Renal cortical epithelial cell (primary cell): ENCODE measurements at regions not wholly inside any gene's neighbourhood (a gene's known extent, or its start where the extent isn't known, plus 50 kb on each side); places are given as distances from the start of the nearest gene placed in this dataset.

Experiments used
- DNase-seq: peaks from one replicate; pipeline ENCODE4 v3.0.0-alpha.2; 2011; ENCODE audit warnings: low read depth

DNA sequence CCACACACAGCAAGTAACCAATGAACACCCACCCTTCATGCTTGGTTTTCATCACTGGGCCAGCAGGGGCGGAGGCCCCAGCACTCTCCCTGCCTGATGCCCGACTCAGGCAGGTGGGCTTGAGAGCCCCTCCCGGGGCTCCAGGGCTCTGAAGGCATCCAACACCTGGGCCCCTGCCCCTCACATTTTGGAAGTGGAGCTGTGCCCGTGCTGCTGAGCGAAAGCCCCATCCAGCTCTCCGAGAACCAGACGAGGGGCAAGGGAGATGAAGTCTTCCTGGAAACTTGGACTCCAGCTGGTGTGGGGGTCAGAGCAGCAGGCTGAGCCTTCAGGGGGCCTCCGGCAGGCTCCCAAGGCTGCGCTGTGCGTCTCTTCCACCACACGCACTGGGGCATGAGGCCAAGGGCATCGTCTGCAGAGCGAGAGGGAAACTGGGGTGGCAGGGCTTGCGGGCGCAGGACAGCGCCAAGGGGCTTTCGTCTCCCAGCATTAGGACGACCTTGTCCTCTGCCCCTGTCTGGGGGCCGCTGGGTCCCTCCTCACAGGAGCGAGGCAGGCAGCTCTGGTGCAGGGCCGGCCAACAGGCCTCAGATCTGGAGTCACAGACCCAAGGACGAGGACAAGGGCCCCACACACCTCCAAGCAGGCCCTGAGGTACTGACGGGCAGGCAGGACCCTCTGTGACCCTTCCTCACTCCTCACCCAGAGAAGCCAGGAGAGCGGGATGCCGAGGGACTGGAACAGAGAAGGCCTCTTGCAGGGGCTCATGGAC lies 108.3 kb upstream of the FAM20C start:
- no peak for DNase-seq

DNA sequence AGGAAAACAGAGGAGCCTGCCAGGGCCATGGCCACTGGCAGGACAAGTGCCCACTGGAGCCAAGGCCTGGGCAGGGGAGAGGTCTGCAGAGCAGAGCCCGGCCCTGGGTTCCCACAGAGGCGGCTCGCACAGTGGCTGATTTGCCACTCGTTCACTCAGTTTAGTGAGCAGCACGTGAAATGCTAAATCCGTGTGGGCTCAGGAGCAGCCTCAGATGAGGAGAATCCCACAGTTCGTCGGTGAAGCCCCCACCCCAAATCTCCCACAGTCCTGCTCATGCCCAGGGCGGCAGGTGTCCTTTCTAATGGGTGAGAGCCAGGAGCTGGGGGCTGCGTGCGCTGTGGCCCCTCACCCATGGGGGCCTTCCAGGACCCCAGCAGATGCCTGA lies 107.7 kb upstream of the FAM20C start:
- no peak for DNase-seq

DNA sequence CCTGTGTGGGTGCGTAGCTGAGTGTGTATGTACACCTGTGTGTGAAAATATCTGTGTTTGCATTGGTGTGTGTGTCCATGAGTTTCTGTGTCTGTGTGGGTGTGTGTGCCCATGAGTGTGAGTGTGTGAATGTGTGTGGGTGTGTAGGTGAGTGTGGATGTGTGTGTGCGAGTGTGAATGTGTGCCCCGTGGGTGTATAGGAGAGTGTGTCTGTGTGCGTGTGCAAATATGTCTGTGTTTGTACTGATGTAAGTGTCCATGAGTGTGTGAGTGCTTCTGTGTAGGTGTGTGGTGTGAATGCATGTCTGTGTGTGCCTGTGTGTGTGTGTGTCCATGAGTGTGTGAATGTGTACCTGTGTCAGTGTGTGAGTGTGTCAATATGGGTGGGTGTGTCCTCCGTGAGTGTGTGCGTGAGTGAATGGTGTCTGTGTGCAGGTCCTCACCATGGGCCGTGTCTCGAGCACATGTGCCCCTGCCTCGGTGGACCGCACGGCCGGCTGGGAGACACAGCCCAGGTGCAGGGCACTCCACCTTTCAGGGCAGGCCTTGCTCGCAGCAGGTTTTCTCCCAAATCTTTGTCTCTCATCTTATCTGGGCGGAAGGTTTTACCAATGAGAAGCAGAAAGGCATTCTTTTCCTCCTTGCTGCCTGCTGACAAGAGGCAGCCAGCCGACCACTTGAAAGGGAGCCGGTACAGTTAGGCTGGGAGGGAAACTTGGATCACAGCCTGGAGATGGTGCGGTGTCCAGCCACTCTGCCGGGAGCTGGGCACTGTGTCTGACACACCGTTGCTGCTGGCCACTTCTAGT lies 107.1 kb upstream of the FAM20C start:
- DNase-seq: no peak

DNA sequence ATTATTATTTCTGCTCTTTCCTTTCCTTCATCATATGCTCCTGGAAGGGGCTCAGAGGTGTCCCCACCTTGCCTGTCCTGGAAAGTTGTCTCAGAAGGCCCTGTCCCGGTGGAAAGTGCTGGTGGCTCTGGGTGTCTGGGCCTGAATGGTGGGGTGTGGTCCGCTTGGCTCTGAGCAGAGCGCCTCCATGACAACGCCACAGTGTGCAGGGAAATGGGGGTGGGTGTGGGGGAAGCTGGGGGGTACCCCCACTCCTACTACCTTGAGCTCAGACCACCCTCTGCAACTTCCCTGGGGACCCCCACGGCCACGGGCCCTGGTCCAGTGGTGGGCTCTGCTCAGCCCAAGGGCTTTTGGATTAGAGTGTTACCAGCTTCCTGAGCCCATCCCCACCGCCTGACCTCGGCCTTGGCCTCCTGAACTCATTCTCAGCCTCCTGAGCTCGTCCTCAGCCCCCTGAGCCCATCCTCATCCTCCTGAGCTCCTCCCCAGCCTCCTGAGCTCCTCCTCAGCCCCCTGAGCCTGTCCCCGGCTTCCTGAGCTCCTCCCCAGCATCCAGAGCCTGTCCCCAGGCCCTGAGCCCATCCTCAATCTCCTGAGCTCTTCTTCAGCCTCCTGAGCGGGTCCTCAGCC lies 106.4 kb upstream of the FAM20C start:
- DNase-seq: no peak

DNA sequence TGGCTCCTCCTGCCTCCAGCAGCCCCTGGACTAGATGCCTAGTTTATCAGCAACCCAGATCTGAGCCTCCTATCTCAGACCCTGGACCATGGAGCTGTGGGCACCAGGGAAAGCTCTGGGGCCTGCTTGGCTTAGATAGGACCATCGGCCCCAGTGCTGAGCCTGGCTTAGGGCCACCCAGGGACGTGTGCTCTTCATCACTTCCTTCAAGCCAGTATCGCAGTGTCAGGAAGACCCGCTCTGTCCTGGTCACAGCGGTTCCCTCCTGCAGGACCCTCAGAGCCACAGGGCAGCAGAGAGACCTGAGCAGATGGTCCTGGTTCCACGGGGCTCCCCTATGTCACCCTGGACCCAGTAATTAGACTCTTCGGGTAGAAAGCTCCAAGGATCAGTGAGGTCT lies 105.7 kb upstream of the FAM20C start:
- no peak for DNase-seq

DNA sequence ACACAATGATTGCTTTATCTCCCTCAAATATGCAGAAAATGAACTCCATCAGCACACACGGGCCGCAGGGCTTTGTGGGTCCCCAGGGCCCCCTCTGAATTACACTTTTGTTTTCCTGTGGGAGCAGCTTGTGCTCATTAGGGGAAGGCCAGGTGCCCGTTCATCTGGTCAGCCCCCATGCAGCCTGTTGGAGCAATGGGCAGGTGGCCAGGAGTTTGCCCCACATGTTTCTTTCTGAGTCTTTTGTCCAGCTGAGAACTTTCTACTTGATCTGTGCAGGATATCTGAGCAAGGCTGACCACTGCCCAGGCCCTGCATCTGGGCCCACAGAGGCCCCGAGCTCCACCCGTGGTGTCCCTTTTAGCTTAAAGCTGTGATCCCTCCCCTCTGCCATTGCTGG lies 105.3 kb upstream of the FAM20C start:
- DNase-seq: no peak

DNA sequence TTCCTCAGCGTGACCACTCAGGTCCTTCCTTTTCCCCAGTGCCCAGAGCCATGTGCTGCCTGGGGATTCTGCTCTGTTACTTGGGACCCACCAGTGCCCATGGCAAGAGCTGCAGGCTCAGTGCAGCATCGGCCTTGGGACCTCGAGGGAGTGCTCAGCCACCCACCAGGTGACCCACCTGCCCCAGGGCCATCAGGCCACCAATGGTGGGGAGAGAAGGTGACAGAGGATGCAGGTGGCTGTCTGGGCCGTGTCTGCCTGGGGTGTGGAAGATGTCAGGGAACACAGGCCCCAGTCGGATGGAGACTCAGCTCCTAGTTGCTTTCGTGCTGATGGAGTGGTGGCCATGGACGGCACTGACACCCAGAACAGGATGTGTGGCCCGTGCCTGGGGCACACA lies 104.7 kb upstream of the FAM20C start:
- no peak for DNase-seq

DNA sequence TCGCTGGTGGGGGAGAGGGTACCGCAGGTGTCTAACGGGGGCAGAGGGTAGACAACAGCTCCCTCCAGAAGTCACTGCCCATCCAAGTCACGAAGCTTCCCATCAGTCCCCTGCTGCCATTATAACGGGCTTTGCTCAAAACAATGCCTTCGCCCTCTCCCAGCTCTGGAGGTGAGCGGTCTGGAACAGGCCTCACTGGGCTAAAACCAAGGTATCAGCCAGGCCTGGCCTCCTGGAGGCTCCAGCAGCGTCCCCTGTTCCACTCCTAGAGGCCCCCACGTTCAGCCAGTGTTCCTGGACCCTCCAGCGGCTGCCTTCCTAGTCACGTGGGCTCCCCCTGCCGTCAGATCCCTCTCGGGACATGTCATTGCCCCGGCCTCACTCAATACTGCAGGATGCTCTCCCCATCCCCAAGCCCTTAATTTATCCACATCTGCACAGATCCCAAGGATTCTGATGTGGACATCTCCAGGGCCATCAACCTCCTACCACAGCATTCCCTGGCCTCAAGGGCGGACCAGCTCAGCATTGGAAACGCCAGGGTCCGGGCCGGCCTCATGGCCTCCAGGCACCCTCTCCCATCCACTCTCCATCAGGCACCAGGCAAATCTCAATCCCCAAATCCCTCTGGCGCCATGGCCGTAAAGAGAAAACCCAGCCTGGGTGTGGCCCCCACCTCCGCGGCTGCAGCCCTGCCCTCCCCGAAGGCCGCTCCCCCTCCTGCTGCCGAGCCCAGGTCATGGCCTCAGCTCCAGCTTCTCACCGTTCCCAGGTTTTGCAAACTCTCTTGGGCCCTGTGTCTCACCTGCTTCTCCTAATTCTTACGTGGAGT lies 104.1 kb upstream of the FAM20C start:
- no peak for DNase-seq

DNA sequence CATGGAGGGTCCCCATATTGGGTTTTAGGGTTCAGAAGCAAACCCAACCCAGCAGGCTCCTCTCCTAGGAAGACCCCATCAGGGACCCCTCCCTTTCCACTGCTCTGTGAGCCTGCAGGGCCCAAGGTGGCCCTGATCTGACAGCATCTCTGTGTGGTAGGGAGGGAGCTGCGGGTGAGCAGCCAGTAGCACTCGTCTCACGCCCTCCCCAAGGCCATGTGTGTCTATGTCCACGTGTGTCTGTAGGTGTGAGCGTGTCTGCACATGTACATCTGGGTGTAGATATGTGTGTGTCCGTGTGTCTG lies 103.5 kb upstream of the FAM20C start:
- DNase-seq: no peak

DNA sequence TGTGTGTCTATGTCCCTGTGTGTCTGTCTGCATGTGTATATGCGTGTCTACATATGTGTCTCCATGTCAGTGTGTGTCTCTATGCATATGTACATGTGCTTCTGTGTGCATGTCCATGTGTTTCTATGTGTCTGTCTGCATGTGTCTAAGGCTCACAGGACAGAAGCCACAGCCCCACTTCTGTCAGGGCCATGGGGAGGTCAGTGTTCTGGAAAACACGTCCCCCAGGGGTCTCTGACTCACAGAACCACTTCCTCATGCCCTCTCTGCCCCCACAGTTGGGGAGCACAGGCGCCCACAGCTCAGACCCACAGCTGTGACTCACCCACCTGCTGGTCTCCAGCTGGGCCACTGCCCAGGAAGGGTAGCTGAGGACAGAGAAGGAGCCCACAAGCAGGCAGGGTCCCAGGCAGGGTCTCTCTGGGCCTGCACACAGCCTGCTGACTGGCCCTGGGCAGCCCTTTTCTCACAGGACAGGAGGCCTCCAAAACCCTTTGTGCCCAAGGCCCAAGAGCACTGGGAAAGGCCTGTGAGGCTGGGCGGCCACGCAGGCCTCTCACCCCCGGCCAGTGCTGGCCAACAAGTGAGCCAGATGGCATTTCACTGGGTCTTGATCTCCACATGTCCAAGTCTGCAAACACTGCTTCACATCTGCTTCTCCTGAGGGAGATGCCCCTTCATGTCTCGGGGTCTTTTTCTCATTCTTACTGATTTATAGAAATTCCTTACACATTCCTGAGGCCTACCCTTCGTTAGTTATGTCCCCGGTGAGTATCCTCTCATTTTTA lies 102.9 kb upstream of the FAM20C start:
- peak; percentile 96 for DNase-seq

DNA sequence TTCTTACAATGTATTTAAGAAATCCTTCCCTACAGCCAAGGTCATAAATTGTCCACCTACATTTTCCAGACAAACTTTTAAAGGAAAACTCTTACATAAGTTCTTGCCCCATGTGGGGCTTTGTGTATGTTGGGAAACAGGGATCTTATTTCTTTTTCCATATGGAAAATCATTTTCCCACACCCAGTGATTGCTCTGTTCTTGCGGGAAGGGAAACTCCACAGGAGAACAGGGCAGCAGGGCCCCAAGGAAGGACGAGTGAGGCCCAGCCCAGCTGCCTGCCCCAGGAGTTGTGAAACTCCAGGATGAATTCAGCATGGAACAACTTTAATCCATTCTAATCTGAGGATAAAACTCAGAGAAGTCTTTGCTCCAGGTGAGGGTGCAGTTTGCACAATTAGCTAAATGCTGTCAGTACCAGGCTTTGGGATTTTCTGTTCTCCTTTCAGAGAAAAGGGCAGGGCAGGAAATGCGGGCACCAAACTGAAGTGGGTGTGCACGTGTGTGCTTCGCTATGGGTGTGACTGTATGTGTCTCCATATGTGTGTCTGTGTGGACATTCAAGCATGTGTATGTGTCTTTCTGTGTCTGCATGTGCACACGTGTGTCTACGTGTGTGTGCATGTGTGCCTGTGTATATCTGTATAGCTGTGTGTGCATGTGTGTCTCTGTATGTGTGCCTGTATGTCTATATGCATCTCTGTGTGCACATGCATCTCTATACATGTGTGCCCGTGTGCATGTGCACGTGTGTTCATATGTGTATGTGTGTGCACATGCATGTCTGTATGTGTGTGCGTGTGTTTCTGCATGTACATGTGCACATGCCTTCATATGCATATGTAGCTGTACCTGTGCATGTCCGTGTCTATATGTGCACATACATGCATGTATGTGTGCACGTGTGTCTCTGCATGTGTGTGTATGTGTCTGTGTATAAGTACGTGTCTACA lies 102.0 kb upstream of the FAM20C start:
- peak; percentile 70 for DNase-seq

DNA sequence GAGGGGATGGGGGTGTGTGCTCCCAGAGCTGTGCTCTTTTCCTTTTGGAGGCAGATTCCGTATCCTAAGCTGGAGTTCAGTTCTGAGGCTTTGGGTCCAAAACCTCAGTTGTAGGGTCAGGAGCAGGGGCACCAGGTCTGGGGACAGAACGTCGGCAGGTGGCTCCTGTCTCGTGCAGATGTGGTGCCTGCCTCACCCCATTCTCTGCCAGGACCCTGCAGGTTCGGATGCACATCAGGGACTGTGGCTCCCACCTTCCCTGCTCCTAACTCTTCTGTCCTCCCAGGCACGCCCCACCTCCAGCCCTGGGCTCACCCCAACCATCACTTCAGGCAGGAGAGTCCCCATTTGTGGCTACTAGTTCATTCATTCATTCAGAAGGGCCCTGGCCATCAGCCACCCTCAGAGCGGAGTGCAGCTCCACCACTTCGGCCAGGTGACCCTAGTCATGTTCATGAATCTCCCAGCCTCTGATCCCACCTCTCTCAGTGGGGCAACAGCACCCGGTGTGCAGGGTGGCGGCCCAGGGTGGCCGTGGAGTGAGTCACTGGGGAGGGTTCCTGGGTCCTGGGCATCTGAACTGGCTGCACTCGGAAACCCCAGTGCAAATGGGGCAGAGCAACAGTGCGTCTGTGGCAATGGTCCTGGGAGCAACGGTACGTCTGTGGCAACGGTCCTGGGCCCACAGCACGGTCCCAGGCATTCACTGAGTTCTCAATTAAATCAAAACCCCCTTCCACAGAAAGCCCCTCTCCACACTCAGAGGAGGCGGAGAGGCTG lies 100.8 kb upstream of the FAM20C start:
- no peak for DNase-seq

DNA sequence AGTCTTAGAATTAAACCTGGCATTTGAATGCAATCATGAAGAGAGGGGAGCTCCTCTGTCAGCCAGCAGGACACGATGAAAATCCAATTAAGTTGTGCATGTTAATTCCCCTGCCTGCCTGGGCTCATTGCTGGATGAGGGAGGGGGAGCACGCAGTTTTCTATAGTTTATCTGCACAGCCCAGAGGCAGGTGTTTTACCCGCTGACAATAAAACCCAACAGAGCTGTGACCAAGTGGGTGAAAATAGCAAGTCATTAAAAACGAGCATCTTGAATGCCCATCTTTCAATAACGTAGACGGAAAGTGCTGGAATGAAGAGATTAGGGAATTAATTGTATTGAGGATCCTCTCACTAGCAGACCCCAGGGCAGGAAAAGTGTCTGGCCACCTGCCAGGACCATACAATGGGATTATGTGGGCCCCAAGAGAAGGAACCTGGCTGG lies 100.1 kb upstream of the FAM20C start:
- DNase-seq: no peak

DNA sequence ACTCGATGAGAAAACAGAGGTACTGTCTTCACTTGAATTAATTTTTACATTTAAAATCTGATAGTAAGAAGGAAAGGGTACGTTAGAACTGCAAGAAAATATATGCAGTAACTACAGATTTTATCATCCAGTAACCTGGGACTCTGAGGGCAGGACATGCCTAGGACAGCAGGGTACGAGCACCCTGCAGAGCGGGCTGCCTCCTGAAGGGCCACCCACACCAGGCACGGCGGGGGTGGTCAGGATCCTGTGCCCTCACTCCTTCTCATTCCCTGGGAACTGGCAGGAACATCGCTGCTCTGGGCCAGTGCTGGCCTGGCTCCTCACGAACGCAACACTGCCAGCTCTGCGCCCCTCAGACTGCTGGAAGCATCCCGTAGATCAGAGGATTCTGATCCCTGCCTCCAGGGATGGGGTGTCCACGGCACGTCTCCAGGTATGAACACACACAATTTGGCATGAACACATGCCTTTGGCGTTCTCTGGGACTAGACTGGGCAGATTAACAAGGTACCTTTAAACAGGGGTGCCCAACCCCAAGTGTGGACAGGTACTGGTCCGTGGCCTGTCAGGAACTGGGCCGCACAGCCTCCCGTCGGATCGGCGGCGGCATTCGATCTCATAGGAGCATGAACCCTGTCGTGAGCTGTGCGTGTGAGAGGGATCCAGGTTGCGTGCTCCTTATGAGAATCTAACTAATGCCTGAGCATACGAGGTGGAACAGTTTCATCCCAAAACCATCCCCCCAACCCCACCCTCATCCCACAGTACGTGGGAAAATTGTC lies 99.3 kb upstream of the FAM20C start:
- no peak for DNase-seq

DNA sequence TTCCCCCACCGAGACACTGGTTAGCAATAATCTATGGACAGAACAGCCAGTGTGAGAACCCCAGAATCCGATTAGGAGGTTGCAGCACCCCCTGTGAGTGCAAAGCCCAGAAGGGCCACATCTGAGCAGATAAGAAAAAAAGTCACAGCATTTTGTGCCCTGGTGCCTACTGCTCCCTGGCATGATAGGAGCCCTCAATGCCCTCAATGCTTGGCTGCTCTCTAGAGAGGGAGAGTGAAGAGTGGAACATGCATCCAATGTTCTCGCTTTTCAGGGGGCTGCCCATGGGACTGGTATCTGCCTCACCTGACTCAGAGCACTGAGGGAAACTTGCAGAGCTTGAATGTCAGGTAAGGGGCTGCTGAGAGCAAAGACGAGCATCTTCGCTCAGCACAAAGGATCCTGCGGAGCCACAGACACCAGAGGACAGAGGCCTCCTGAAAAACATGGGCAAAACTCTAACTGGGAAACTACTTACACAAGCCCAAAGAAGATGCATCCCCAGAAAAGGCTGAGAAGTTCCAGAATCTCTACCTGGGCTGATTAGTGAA lies 98.0 kb upstream of the FAM20C start:
- DNase-seq: no peak

DNA sequence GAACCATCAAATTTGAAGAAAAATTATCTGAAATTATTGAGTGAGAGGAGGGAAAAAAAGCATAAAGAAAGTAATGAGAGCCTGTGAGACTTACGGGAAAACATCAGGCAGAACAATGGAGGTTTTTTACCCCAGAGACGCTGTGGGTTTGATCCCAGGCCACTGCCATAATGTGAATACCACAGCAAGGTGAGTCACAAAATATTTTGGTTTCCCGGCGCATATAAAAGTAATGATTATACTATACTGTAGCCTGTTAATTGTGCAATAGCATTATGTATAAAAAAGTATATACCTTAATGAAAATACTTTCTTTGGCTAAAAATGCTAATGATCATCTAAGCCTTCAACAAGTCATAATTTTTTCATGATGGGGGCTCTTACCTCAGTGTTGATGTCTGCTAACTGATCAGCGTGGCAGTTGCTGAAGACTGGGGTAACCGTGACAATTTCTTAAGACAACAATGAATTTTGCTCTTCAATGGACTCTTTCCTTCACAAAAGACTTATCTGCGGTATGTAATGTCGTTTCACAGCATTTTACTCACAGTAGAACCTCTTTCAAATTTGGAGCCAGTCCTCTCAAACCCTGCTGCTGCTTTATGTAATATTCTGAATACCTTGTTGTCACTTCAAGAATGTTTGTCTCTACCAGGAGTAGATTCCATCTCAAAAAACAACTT lies 97.0 kb upstream of the FAM20C start:
- DNase-seq: peak; percentile 61

DNA sequence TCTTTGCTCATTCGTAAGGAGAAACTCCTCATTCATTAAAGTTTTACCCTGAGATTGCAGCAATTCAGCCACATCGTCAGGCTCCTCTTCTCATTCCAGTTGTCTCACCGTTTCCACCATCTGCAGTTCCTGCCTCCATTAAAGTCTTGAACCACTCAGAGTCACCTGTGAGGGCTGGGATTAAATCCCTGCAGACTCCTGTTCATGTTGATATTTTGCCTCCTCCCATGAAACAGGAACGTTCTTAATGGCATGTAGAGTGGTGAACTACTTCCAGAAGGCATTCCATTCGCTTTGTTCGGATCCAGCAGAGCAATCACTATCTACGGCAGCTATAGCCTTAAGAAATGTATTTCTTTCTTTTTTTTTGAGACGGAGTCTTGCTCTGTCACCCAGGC lies 96.5 kb upstream of the FAM20C start:
- DNase-seq: no peak

DNA sequence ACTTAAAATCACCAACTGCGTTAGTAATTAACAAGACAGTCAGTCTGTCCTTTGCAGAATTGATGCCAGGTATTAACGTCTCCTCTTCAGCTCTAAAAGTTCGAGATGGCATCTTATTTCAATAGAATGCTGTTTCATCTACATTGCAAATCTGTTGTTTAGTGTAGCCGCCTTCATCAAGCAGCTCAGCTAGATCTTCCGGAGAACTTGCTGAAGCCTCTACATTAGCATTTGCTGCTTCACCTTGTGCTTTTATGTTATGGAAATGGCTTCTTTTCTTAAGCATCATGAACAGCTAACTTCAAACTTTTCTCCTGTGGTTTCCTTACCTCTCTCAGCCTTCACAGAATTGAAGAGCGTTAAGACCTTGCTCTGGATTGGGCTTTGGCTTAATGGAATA lies 95.5 kb upstream of the FAM20C start:
- DNase-seq: no peak
